ENCODE measurements at regions not wholly inside any gene's neighbourhood (a gene's known extent, or its start where the extent isn't known, plus 50 kb on each side); places are given as distances from the start of the nearest gene placed in this dataset.

- TF ChIP-seq ZNF776 (tag by site-specific recombination; IDR thresholded peaks at IDR 0.05; ENCODE audit: borderline replicate concordance) (no peak), ZNF133 (tag by site-specific recombination; IDR thresholded peaks at IDR 0.05) (no peak), ZNF280C (tag by site-specific recombination; IDR thresholded peaks at IDR 0.05) (no peak), YY2 (tag by site-specific recombination; IDR thresholded peaks at IDR 0.05) (no peak), ZSCAN30 (tag by site-specific recombination; IDR thresholded peaks at IDR 0.05) (no peak), ZNF548 (tag by site-specific recombination; IDR thresholded peaks at IDR 0.05) (no peak), HIC1 (tag by site-specific recombination; IDR thresholded peaks at IDR 0.05) (no peak), ZNF24 (tag by site-specific recombination; IDR thresholded peaks at IDR 0.05) (no peak), MYNN (tag by site-specific recombination; IDR thresholded peaks at IDR 0.05; ENCODE audit: borderline replicate concordance) (no peak), ZNF221 (tag by site-specific recombination; IDR thresholded peaks at IDR 0.05; ENCODE audit: borderline replicate concordance) (no peak)
These were observed 122.0 kb upstream of the ALDH1A3 start (continued) for GRCh38 chr15:100757661-100758060.

- H3K4me1 ChIP-seq (ENCODE audit: control insufficient read depth, insufficient read depth, low read length): peaks cover 10% of the 10 kb centered on the region
- POLR2A ChIA-PET: no interaction called here
- H3K27ac ChIP-seq (ENCODE audit: extremely low read depth, low read depth, low read length): no peak overlapping the region
- no peaks in the 10 kb centered on the region for H3K36me3 ChIP-seq (ENCODE audit: control insufficient read depth in 2 of 2, insufficient read depth in 1 of 2, low read length in 2 of 2)
- H3K4me3 ChIP-seq (ENCODE audit: low read depth, low read length): no peak overlapping the region
- TF ChIP-seq ZNF658 (tag by site-specific recombination; IDR thresholded peaks at IDR 0.05) (no peak), ZNF626 (tag by site-specific recombination; IDR thresholded peaks at IDR 0.05) (no peak), ZNF223 (tag by site-specific recombination; IDR thresholded peaks at IDR 0.05) (no peak), ZNF529 (tag by site-specific recombination; IDR thresholded peaks at IDR 0.05; ENCODE audit: insufficient replicate concordance) (no peak), ZNF155 (tag by site-specific recombination; IDR thresholded peaks at IDR 0.05) (no peak), ZNF830 (tag by site-specific recombination; IDR thresholded peaks at IDR 0.05; ENCODE audit: low read depth) (no peak), ZNF654 (tag by site-specific recombination; IDR thresholded peaks at IDR 0.05; ENCODE audit: low read depth) (no peak), BCL11B (tag by site-specific recombination; IDR thresholded peaks at IDR 0.05; ENCODE audit: low read depth) (no peak), TCF7L2 (IDR thresholded peaks at IDR 0.05; ENCODE audit: borderline replicate concordance, low read depth, low read length) (no peak), ZNF394 (tag by site-specific recombination; IDR thresholded peaks at IDR 0.05; ENCODE audit: borderline replicate concordance) (no peak), ZNF596 (tag by site-specific recombination; IDR thresholded peaks at IDR 0.05) (no peak), ZNF785 (tag by site-specific recombination; IDR thresholded peaks at IDR 0.05) (no peak), ZNF140 (tag by site-specific recombination; IDR thresholded peaks at IDR 0.05) (no peak), ZNF302 (tag by site-specific recombination; IDR thresholded peaks at IDR 0.05; ENCODE audit: low read depth) (no peak)
- TF ChIP-seq, protein P1, sequence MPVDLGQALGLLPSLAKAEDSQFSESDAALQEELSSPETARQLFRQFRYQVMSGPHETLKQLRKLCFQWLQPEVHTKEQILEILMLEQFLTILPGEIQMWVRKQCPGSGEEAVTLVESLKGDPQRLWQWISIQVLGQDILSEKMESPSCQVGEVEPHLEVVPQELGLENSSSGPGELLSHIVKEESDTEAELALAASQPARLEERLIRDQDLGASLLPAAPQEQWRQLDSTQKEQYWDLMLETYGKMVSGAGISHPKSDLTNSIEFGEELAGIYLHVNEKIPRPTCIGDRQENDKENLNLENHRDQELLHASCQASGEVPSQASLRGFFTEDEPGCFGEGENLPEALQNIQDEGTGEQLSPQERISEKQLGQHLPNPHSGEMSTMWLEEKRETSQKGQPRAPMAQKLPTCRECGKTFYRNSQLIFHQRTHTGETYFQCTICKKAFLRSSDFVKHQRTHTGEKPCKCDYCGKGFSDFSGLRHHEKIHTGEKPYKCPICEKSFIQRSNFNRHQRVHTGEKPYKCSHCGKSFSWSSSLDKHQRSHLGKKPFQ (tag by site-specific recombination; IDR thresholded peaks at IDR 0.05): no peak
- TF ChIP-seq, protein P2, sequence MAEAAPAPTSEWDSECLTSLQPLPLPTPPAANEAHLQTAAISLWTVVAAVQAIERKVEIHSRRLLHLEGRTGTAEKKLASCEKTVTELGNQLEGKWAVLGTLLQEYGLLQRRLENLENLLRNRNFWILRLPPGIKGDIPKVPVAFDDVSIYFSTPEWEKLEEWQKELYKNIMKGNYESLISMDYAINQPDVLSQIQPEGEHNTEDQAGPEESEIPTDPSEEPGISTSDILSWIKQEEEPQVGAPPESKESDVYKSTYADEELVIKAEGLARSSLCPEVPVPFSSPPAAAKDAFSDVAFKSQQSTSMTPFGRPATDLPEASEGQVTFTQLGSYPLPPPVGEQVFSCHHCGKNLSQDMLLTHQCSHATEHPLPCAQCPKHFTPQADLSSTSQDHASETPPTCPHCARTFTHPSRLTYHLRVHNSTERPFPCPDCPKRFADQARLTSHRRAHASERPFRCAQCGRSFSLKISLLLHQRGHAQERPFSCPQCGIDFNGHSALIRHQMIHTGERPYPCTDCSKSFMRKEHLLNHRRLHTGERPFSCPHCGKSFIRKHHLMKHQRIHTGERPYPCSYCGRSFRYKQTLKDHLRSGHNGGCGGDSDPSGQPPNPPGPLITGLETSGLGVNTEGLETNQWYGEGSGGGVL (tag by site-specific recombination; IDR thresholded peaks at IDR 0.05): no peak
- no peaks in the 10 kb centered on the region for H3K9me3 ChIP-seq (ENCODE audit: control insufficient read depth, insufficient read depth, low read depth, low read length)
- CTCF ChIA-PET: interaction anchor here (1.0 to 1.2 kb wide), 3 partner anchors 34 to 159 kb away, joined by 3 read pairs; no protein-coding TSS in a partner anchor
These were observed 121.1 kb upstream of the ALDH1A3 start for GRCh38 chr15:100758555-100758954.

Measured in HEK293 (cell line).